Activated effector memory CD4-positive, alpha-beta T cell treated with anti-CD3 and anti-CD28 coated beads, Interleukin-2, amount 50 U/mL, for 16 hours (primary cell): ENCODE measurements at regions not wholly inside any gene's neighbourhood (a gene's known extent, or its start where the extent isn't known, plus 50 kb on each side); places are given as distances from the start of the nearest gene placed in this dataset.

Experiments used
- DNase-seq: peaks from one replicate; pipeline ENCODE4 v3.0.0-alpha.2; 2020

DNA sequence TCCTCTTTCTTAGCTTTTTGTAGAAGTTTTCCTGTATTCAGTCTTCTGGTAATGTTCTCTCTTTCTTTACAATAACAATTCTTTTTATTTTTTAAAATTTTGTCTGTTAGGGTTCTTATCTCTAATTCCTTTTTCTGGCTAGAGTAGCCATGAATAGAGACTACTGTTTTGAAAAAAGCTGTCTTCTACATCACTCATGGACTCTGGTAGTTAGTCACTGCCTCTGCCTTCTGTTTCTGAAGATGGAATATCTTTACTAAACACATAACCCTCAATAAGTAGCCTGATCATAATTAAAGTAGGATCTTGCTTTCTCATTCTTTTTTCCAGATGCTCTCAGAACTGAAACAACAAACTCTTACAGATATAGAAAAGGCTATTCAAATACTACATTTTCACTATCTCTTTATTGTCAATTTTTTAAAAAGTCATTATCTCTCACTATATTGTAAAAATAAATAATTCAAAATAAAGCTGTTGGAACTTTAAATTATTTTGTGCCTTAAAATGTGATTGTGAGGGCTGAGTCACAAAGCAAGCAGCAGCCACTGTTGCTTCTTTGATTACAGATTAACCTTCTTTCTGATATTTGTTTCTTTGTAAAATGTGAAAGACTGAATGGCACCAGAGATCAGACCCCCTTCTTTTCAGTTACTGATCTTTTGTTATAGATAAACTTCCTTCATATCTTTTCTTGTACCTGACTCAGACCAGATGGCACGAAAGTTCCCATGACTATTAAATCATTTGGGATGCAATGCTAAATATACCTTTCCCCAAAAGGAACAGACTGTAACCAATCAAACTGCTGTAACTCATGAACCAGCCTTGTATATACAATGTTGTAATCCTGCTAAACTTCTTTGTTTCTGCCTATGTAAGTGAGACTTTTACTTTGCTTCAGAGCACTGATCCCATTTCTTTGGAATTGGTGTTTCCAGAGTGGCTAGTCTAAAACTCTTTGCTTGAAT, 1159.5 kb downstream of the IGSF11 start:
- no peak for DNase-seq

- DNase-seq = no peak
Measured at GRCh38 chr3:117875887-117876286, 1158.8 kb downstream of the IGSF11 start.

GRCh38 chr3:117880638-117881037, 1154.0 kb downstream of the IGSF11 start:
- no peak for DNase-seq

- DNase-seq = no peak
Measured at GRCh38 chr3:117881210-117881609, 1153.4 kb downstream of the IGSF11 start.

GRCh38 chr3:117885011-117885441, 1149.6 kb downstream of the IGSF11 start:
- DNase-seq = no peak

DNA sequence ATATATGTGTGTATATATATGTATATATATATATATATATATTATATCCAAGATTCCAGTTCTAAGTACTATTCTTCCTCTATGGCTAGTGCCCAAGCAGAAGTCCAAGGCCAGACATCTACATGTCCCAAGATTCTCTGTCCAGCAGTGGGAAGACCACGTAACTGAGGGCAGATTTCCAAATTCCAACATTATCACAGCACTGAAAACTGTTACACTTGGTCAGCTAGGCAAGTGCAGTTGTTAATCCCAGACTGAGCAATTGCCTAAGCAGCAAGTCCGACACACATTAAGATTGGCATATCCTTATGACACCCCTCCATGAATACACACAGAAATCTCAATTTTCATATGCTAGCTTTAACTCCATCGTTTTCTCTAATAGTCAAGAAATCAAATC, 1148.5 kb downstream of the IGSF11 start:
- DNase-seq = no peak

- DNase-seq = no peak
Measured at GRCh38 chr3:117887031-117887430, 1147.6 kb downstream of the IGSF11 start.

- DNase-seq = no peak
Measured at GRCh38 chr3:117887901-117888300, 1146.7 kb downstream of the IGSF11 start.

DNA sequence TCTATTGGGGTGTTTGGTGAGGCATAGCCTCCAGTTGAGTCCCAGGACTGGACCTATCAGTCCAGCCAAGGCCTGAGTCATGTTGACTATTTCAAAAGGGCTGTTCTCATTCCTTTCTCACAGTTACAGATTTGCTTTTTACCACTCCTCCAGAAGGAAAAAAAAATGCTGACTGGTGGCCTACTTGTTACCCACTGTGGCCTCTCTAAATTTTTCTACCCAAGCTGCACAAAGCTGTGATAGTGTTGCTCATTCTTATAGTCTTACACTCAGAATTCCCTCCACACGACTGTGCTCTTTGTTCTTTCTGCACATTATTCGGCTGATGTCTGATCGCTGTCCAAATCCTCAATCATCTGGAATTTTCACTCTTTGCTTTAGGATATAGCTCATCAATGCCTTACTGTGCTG, 1142.2 kb downstream of the IGSF11 start:
- no peak for DNase-seq

DNA sequence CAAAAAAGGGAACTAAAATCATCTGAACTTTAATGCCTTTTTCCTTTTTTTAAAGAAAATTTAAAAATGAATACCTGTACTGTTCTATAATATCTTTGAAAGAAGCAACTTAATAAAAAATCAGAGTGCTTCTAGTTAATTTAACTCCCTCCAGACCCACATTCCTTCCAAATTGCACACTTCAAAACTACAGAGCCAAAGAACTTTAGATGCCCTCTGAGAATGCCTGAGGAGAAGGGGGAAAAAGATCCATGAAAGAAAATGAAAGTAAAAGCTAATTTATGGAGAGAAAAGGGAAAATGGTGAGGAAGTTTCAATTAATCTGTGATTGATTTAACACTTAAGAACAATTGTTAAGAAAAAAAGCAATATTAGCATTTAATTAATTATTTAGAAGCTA, 1141.6 kb downstream of the IGSF11 start:
- no peak for DNase-seq

GRCh38 chr3:117893638-117894037, 1141.0 kb downstream of the IGSF11 start:
- no peak for DNase-seq

- no peak for DNase-seq
Measured at GRCh38 chr3:117898722-117899522, 1135.7 kb downstream of the IGSF11 start.

- no peak for DNase-seq
Measured at GRCh38 chr3:117903226-117903625, 1131.4 kb downstream of the IGSF11 start.

GRCh38 chr3:117910820-117911521, 1123.7 kb downstream of the IGSF11 start:
- DNase-seq = no peak

DNA sequence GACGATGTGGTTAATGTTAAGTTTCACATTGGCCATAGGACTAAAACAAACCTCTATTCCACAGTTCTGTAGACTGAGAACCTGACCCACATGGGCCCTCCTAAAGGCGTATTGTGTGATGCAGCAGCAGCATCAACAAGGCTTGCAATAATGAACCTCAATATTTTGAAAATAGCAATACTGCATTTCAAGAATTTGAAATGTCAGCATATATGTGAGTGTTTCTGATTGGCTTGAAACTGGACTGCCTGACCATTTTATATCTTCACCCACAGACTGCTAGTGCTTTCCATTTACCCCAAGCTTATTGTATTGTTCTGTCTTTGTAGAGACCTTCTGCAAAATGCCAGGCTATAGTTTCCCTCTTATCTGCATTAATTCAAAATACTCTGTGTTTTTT, 1122.3 kb downstream of the IGSF11 start:
- no peak for DNase-seq

DNA sequence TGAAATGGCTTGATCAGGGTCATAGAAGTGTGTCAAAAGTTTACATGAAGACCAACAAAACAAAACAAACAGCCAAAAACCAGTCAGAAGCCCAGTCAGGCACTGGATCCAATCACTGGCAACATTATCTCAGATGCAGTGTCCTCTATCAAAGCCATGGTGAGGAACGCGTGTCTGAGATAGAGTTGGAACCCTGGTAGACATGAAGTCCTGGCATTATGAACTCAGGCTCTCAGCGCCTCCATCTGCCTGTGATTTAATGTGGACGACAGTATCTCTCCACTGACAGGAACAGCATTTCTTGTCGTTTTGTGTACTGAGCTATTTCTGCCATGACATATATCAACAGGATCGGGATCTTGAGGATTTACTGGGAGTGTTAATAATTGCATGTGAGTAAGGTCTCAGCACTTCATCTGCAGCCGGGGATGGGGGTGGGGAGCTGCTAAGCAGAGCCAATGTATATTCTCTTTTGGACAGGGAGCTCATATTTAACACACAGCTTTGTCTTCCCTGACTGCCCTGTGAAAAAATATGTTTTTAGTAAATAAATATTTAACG, 1120.0 kb downstream of the IGSF11 start:
- DNase-seq = no peak

- DNase-seq = no peak
Measured at GRCh38 chr3:117916839-117917238, 1117.8 kb downstream of the IGSF11 start.

DNA sequence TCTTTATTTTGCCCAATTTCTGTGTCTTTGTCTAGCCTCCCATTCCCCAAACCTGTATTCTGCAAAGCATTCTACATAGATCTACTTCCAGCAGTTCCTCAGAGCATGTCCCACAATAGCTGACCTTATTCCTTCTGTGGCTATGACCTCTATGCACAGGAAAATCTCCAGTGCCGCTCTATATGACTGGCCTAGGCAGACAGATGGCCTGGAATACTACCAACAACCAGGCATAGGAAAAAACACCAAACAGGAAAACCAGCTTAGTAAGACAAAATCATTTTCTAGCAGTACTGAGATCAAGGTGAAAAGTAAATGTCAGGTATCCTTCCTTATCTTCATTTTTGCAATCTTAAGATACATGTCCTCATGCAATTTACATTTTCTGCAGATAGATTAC, 1115.0 kb downstream of the IGSF11 start:
- no peak for DNase-seq

- DNase-seq = no peak
Measured at GRCh38 chr3:117920253-117920898, 1114.3 kb downstream of the IGSF11 start.

GRCh38 chr3:117921411-117921810, 1113.2 kb downstream of the IGSF11 start:
- no peak for DNase-seq

DNA sequence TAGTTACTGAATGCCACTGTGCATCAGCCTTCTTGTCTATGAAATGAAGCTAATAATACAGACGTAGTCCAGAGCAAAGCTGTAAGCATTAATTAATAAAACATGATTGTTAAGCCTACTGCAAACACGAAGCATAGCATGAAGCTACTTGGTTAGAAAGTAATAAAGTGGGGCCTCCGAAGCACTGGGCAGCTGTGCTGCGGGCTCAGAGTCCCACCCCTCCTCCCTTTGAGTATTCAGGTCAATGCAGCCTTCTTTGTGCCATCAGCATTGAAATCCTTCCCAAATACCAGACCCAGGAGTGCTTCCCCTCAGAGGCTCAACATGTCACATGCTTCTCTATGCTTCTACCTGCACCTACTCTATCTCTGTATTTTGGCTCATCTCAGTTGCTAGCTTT, 1112.6 kb downstream of the IGSF11 start:
- DNase-seq = no peak

DNA sequence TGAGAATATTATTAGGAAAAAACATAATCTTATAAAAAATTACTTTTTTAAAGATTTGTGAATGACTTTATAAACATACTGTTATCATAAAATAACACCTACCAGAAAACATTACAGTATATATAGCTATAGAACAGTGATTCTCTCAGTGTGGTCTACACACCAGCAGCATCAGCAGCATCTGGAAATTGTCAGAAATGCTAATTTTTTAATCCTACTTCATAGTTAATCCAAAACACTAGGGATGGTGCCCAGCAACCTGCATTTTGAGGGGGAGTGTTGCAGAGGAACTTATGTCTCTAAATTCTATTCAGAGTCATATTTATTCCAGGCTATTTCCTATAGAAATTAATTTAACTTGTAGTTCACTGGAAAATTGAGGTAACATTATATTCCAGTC, 1107.8 kb downstream of the IGSF11 start:
- no peak for DNase-seq
